Superior temporal gyrus (tissue), 1 donor: ENCODE measurements at regions not wholly inside any gene's neighbourhood (a gene's known extent, or its start where the extent isn't known, plus 50 kb on each side); places are given as distances from the start of the nearest gene placed in this dataset.
"Not testable (repeated sequence)": the region's sequence is repeated elsewhere in the genome, so short reads cannot be mapped to it uniquely, and the experiment has no call there.

Experiments used
- DNase-seq: peaks from one replicate; pipeline ENCODE4 v3.0.0-alpha.2; 2016; ENCODE audit errors: extremely low spot score

DNA sequence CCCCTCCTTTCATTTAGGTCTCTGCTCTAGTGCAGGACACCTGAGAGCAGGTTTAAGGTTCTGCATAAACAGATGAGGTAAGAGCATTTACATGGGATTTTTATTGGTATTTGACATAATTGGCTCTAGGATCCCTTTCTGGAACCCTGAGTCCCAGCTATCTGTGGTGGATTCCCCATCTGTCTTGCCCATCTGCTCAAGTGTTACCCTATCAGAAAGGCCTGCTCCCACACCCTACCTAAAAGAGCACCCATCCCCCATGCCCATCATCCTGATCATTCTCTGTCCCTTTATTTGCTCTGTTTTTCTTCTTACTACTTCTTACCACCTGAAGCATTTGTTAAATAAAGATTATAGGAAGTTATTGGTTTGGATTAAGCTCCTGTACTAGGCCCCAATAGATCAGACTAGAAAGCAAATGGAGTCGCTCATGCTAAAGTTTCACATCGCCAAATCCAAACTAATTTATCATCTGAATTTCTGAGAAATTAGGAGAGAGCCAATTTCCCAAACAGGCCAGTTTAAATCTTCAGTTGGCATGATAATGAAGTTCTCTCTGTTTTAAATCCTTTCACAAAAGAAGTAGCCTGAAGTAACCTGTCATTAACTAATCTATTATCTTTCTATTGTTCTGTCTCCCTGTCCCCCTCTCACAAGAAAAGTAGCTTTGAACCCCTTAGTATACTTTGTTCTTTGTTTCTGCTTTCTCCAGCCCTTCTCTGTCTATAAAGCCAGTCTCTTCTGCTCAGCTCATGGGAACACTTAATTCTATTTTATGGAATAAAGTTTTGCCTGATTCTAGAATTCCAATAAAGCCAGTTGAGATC lies 178.6 kb downstream of the ZNF674 start:
- DNase-seq: no peak

DNA sequence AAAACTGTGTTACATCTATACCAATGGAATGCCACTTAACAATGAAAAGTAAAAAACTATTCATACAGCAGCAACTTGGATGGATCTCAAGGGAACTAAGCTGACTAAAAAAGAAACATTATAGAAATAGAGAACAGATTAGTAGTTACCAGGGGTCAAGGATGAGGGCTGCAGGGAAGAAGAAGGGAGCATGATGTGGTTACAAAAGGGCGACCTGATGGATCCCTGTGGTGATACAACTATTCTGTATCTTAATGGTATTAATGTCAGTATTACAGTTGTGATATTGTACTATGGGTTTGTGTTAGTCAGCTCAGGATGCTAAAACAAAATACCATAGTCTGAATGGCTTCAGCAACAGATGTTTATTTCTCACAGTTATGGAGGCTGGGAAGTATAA lies 190.7 kb downstream of the ZNF674 start:
- no peak for DNase-seq

DNA sequence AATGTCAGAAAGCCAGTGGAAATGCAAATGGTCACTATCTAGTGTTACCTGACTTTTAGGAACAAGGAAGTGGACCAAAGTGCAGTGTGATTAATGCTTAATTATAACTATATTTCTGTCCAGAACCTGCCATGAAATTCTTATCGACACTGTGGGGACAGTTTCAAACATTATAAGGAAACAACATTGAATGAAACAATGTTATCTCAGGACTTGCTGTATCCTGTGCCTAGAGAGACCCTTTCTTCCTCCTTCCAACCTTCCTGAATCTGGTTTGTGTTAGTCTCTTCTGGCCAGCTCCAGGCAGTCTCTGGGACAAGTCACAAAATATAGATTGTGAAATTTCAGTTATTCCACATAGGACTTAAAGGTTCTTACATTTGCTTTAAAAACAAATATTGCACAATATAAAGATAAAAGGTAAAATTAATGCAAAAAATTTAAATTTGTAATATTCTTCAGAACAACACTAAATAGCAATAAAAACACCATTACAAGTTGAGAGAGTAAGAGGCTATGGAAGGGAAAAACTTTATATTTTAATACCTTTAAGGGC lies 203.4 kb downstream of the ZNF674 start:
- no peak for DNase-seq

DNA sequence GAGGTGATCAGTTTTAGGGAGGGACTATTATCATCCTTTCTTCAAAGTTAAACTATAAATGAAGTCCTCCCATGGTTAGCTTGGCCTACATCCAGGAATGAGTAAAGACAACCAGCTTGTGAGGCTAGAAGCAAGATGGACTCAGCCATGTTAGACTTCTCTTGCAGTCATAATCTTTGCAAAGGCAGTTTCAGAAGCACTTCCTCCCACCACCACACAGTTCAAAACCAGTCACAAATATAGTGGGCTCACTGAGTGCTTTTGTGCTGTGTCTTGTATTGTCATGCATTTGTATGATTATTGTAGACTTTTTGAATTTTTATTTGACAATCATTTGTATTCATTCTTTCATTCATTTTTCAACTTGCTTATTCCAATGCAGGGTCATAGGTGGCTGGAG lies 204.5 kb downstream of the ZNF674 start:
- DNase-seq: no peak

DNA sequence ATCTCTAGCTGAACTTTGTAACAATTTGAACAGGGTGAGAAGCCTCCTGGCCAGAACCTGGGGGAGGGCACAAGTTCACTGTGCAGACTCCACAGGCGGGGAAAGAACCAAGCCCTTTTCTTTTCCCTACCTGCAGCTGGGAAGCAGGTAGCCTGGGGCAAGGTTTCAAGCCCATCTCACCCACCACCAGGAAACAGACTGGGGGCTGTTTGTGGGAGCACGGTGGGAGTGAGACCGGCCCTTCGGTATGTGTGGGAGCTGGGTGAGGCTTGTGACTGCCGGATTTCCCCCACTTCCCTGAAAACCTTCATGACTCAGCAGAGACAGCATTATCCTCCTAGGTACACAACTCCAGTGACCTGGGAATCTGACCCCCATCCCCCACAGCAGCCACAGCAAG lies 211.7 kb downstream of the ZNF674 start:
- DNase-seq: no peak

DNA sequence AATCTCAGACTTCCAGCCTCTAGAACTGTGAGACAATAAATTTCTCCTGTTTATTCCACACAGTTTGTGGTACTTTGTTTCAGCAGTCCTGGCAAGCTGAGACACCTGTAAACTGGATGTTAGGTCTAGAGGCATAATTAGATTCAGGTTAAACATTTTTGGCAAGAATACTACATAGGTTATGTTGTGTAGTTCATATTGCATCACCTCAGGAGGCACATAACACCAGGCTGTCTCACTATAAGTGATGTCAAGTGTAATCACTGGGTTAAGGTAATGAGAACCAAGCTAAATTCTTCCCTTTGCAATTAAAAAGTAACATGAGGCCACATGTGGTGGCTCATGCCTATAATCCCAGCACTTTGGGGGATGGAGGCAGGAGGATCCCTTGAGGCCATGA lies 214.2 kb downstream of the ZNF674 start:
- no peak for DNase-seq

DNA sequence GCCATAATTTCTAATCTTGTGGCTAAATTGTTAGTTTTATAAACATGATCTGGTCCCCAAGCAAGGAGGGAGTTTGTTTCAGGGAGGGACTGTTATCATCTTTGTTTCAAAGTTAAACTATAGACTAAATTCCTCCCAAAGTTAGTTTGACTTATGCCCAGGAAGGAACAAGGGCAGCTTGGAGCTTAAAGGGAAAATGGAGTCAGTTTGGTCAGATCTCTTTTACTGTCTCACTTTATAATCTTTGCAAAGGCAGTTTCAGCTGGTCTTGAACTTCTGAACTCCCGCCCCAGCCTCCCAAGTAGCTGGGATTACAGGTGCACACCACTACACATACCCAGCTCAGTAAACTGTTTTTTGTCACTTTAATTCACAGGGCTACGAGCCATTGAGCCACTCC lies 214.7 kb downstream of the ZNF674 start:
- no peak for DNase-seq

DNA sequence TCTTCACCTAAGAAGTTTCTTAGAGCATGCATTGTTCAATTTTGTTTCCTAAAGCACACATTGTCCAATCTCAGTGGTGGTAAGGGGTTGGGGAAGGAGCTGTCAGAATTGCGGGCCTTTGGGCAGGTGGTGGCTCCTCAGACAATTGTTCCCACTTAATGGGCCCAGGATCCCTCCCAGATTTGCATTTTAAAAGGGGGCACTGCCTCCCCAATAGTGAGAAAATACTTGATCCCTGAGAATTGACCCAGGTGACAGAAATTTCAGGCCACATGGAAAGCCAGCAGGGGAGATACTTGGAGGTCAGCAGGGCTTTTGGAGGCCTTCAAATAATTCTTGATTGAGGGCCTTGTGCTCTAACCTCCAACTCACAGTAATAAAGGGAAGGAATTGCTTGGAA lies 217.1 kb downstream of the ZNF674 start:
- no peak for DNase-seq

DNA sequence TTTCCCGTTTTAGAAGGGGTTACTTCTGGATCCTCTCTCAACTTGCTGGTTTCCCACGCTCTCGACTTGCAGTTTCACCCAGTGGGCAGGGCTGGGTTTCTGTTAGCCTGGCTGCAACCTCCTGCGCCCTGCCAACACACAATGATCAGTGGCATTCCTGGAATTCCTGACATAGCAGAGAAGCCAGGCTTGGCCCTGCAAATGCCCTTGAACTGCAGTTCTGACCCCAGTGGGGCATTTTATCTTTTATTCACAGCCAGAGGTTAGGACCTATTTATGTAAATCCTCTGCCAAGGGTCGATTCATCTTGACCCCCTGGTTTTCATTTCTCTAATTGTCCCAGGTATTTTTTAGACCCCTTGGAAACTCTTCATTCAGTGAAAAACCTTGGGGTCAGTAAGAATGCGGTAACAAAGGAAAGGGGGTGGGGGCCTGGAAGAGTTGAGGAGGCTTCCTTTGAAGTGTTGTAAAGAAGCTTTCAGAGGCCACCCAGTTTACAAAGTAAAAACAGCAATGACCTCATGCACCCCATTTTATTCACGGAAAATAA lies 217.6 kb downstream of the ZNF674 start:
- DNase-seq: no peak

DNA sequence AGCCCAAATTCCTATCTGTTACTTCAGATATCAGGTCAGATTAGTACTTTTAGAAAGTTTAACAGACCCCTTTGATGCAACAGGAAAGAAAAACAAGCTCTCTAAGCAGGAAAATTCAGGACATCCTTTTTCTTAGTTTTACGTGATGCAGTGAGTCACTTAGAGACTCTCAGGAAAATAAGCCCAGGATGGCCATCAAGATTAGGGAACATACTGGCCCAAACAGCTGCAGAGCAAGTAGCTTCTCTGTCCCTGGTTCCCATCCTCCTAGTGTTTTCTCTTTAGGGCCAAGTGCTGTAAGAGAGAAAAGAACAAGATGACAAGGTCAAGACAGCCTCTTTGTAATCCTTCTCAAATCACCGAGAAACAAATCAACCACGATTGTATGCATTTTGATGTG lies 219.1 kb downstream of the ZNF674 start:
- no peak for DNase-seq

DNA sequence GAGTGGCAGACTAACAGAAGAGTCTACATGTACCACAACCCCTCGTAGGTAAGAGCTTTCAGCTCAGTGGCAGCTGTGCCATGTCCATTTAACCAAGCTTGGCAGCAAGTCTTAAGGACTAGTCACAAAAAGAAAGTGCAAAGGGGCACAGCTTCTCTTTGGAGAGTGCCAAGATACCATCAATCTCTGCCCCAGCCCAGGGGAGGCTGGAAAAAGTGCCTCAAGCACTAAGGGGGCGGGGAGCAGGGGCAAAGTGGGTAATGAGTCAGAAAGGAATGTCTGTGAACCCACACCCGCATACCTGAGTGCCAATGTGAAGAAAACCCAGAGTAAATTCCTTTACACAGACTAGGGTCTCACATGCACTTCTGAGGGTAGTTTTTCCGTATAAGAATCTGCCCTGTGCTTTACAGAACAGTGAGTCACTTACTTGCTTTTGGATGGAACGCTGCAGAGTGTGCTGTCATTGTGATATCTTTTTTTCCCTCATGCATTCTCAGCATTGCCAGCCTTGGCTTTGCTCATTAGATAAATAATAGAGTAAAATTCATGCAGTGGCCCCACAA lies 219.8 kb downstream of the ZNF674 start:
- no peak for DNase-seq

DNA sequence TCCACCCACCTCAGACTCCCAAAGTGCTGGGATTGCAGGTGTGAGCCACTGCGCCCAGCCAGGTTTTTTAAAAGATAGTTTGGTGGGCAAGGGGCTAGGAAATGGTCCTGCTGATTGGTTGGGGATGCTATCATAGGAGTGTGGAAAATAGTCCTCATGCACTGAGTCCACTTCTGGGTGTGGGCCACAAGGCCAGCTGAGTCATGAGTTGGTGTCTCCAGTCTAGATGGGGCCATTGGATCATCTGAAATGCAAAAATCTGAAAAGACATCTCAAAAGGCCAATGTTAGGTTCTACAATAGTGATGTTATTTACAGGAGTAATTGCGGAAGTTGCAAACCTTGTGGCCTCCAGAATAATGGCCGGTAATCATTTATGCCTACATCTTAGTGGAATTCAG lies 221.1 kb downstream of the ZNF674 start:
- no peak for DNase-seq

DNA sequence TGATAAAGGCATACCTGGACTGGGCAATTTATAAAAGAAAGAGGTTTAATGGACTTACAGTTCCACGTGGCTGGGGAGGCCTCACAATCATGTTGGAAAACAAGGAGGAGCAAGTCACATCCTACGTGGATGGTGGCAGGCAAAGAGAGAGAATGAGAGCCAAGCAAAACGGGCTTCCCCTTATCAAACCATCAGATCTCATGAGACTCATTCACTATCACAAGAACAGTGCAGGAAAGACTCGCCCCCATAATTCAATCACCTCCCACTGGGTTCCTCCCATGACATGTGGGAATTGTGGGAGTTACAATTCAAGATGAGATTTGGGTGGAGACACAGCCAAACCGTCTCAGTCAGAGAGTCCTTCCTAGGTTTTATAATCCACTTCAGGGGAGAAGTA lies 222.3 kb downstream of the ZNF674 start:
- DNase-seq: not testable (repeated sequence)

DNA sequence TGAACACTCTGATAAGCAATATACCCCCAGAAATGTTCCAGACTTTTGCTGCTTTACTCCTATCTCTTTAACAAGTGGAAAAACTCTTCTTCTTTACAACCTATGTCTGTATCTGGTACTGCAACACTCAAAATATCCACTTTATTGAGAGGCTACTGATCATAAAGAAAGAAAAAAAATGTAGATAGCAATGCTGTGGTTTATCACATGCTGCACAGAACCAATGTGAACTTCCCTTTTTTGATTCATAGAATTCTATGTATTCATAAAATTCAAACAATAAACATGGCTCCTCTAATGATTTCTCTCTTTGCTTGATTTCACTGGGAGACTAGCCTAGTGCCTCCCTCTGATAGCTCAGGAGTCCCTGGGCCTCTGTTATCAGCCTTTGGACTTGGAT lies 223.5 kb downstream of the ZNF674 start:
- no peak for DNase-seq

DNA sequence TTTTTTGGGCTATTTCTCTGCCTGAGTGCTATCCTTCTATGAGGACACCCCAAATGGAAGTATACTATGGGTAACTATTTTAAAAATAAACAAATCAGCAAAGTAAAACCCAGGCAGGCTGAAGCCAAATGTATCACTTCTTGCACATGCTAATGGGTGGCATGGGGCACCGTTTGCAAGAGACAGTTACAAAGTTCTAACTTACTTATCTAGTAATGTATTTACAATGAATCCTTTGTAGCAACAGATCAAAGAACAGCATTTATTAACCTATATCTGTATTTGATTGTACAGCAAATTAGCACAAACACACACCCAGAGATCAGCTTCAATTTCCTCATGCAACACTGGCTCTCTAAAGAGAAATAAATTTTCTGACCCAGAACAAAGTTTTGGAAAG lies 225.5 kb downstream of the ZNF674 start:
- DNase-seq: no peak

DNA sequence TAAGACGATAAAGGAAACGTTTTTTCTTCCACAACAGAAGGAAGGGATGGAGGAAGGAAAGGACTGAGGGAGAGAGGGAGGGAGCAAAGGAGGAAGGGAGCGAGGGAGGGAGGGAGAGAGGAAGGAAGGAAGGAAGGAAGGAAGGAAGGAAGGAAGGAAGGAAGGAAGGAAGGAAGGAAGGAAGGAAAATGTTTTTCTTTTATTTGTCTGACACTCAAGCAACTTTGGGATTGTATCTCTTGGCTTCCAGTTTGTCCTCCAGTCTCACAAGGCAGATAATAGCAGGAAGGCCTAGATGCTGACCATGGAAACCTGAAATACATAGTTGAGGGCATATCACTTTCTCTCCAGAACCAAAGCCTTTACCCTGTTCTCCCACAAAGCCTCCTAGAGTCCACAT lies 226.7 kb downstream of the ZNF674 start:
- no peak for DNase-seq

DNA sequence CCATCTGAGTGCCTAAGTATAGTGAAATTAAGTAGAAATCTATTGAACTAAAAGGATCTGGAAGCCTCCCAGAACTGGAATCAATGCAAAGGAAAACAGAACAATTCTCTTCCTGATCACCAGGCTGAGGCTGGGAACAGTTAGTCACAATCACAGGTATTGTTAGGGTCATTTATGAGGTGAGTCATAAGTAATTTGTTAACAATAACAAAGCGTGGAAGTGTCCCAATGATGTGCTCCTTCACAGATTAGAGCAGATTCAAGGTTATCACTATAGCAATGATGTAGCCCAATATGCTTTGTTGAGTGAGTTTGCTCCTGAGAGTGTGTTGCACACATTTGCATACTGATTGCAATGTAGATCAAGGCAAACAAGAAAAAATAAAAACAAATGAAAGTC lies 228.1 kb downstream of the ZNF674 start:
- DNase-seq: no peak

DNA sequence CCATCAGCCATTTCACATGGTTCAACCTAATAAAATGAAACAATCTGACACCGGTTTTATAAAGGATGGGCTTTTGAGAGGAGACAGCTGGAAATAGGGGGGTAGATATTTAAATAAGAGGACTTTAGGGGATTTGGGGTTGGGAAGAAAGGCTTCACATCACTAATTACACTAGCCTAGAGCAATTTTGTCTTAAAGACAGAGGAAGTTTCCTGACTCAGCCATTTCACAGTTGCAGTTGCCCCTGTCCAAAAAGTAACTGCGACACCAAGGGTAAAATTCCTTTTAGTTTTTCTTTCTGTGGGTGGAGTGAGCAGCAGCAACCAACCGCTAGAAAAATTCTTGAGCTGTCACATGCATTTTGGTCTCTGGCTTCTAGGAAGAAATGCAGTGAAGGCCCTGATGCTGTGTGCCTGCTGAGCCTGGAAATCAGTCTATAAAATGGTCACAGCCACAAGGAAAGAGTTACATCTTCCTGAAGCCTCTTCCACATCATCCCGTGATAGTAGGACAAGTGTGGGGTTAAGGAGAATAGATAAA lies 233.6 kb downstream of the ZNF674 start:
- DNase-seq: no peak

DNA sequence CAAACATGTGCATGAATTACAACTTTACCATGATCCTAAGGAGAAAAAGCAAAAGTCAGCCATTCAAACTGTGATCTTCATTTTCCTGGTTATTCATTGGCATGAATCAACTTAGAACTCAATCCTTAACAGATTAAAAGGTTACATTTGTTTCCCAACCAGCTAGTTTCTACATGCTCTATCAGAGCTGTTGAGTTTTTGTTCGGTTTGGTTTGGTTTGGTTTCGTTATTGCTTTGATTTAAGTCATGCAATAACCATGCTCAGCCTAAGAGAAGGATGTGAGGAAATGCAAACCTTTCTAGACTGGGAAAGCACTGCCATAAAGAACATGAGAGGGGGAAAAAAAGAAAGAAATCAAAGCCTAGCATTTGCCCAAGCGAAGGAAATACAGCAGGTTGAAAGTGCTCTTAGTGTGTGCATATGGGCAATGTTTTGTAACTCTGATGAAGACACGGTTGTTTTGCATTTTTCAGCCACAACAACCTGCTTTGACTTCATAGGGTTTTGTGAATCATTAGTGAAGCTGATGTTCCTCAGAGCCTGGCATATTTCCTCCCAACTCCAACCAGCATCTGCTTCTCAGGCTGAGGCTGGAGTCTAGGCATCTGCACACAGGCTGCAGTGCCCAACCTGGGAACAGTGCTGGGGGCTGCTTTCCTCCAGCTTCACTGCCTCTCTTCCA lies 234.3 kb downstream of the ZNF674 start:
- no peak for DNase-seq

DNA sequence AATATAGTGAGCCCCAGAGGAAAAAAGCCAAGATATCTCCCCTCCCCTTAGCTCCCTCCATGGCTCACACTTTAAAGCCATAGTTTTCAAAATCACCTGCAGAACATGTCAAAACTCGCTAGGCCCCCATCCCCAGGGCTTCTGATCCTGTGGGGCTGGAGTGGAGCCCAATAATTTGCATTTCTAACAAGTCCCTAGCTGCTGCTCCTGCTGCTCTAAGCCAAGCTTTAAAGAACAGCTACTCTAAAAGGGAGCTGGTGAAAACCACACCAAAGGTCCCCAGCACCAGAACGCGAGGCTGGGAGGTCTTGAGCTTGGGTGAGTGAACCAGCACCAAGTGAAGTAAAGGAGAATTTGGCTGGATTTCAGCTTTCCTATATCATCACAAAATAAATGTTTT lies 237.1 kb downstream of the ZNF674 start:
- no peak for DNase-seq

DNA sequence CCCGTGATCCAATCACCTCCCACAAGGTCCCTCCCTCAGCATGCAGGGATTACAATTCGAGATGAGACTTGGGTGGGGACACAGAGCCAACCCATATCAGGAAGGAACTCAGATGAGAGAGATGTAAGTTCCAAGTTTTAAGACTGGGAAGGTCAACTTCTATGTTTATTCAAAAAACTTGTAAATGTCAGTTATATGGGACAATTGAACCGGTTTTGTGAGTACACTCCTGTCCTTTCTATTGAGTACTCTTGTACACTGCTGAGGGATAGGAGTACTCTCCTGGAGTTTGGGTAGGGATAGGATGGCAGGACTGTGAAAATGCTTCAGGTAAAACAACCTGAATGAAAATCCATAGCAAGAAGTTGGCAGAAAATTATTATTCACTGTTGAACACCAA lies 239.1 kb downstream of the ZNF674 start:
- no peak for DNase-seq

DNA sequence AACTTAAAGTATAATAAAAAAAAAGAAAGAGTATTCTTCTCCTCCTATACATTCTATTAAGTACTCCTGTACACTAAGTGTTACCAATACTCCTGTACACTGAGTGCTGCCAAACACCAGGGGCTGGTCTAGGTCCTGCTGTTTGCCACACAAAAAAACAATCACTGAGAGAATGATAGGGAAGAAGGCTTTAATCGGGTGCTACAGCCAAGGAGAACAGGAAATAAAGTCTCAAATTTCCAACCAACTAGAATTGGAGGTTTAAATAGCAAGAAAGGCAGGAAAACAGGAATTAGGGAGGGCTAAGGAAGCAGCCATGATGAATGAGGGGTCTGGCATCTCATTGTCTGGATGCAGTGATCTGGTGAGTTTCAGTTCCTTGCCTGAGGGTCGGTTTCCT lies 239.8 kb downstream of the ZNF674 start:
- no peak for DNase-seq
